ENCODE measurements at regions not wholly inside any gene's neighbourhood (a gene's known extent, or its start where the extent isn't known, plus 50 kb on each side); places are given as distances from the start of the nearest gene placed in this dataset.

GRCh38 chr7:21146642-21147423, 281.1 kb upstream of the SP4 start:
- DNase-seq = no peak

GRCh38 chr7:21149809-21150208, 278.1 kb upstream of the SP4 start:
- DNase-seq = no peak

GRCh38 chr7:21154614-21155013, 273.3 kb upstream of the SP4 start:
- DNase-seq = no peak

- DNase-seq = no peak
These were observed 268.4 kb upstream of the SP4 start for GRCh38 chr7:21159506-21159905.

- DNase-seq = no peak
These were observed 267.5 kb upstream of the SP4 start for GRCh38 chr7:21160401-21160800.

- DNase-seq = no peak
These were observed 259.9 kb upstream of the SP4 start for GRCh38 chr7:21167942-21168341.

- DNase-seq = peak; percentile 21
These were observed 258.0 kb upstream of the SP4 start for GRCh38 chr7:21169667-21170580.

GRCh38 chr7:21172800-21173199, 255.1 kb upstream of the SP4 start:
- DNase-seq = no peak

GRCh38 chr7:21173436-21173835, 254.4 kb upstream of the SP4 start:
- no peak for DNase-seq

- no peak for DNase-seq
These were observed 252.2 kb upstream of the SP4 start for GRCh38 chr7:21175714-21176113.

- DNase-seq = no peak
These were observed 242.8 kb upstream of the SP4 start for GRCh38 chr7:21184942-21185652.

- no peak for DNase-seq
These were observed 242.1 kb upstream of the SP4 start for GRCh38 chr7:21185653-21186265.

- no peak for DNase-seq
These were observed 236.4 kb upstream of the SP4 start for GRCh38 chr7:21191321-21192073.

- DNase-seq = peak; percentile 7
These were observed 235.2 kb upstream of the SP4 start for GRCh38 chr7:21192657-21193056.

GRCh38 chr7:21193895-21194294, 234.0 kb upstream of the SP4 start:
- no peak for DNase-seq

GRCh38 chr7:21194936-21195335, 232.9 kb upstream of the SP4 start:
- DNase-seq = no peak

- DNase-seq = peak; percentile 61
These were observed 229.0 kb upstream of the SP4 start for GRCh38 chr7:21198921-21199320.

GRCh38 chr7:21200503-21200902, 227.4 kb upstream of the SP4 start:
- no peak for DNase-seq

- no peak for DNase-seq
These were observed 213.2 kb upstream of the SP4 start for GRCh38 chr7:21214657-21215056.

- DNase-seq = no peak
These were observed 212.6 kb upstream of the SP4 start for GRCh38 chr7:21215307-21215706.

- no peak for DNase-seq
These were observed 210.5 kb upstream of the SP4 start for GRCh38 chr7:21217365-21217764.

- no peak for DNase-seq
These were observed 209.7 kb upstream of the SP4 start for GRCh38 chr7:21218155-21218554.

Measured in tongue (tissue), 1 donor.